IPS-20b (cell line): ENCODE measurements at regions not wholly inside any gene's neighbourhood (a gene's known extent, or its start where the extent isn't known, plus 50 kb on each side); places are given as distances from the start of the nearest gene placed in this dataset.

Source experiments
- H3K27ac ChIP-seq: one replicate; pipeline ENCODE4 v1.5.1; 2013; ENCODE audit warnings: low read length
- H3K27me3 ChIP-seq: 2 replicates; pipeline ENCODE4 v1.6.1; 2013; ENCODE audit warnings: mild to moderate bottlenecking, low read length, inconsistent platforms; ENCODE audit not compliant: insufficient read depth
- H3K36me3 ChIP-seq: 2 replicates; pipeline ENCODE4 v1.6.1; 2013; ENCODE audit warnings: low read depth, mild to moderate bottlenecking, inconsistent platforms, low read length, moderate library complexity; ENCODE audit not compliant: insufficient read depth
- H3K4me1 ChIP-seq: 2 replicates; pipeline ENCODE4 v1.6.1; 2013; ENCODE audit warnings: mild to moderate bottlenecking, control low read depth, inconsistent platforms, low read length, moderate library complexity; ENCODE audit not compliant: insufficient read depth
- H3K4me3 ChIP-seq: 2 replicates; pipeline ENCODE4 v1.5.1; 2013; ENCODE audit warnings: mild to moderate bottlenecking, low read length, inconsistent platforms
- H3K9ac ChIP-seq: 2 replicates; pipeline ENCODE4 v1.6.1; 2013; ENCODE audit warnings: low read depth, mild to moderate bottlenecking, inconsistent platforms, low read length, moderate library complexity
- H3K9me3 ChIP-seq: 2 replicates; pipeline ENCODE4 v1.6.1; 2013; ENCODE audit warnings: mild to moderate bottlenecking, low read depth, low read length, inconsistent platforms; ENCODE audit not compliant: insufficient read depth

- Histone ChIP-seq H3K36me3 (no peaks in the 10 kb centered on the region), H3K27ac (no peak overlapping the region), H3K9ac (no peak overlapping the region), H3K4me3 (no peak overlapping the region), H3K4me1 (no peaks in the 10 kb centered on the region), H3K9me3 (no peaks in the 10 kb centered on the region), H3K27me3 (no peaks in the 10 kb centered on the region)
These were observed 107.6 kb upstream of the ZBTB20 start for GRCh38 chr3:115254492-115255196.

GRCh38 chr3:115255197-115255585 is 108.1 kb upstream of the ZBTB20 start:
- Histone ChIP-seq H3K27me3 (no peaks in the 10 kb centered on the region), H3K9ac (no peak overlapping the region), H3K4me3 (no peak overlapping the region), H3K4me1 (no peaks in the 10 kb centered on the region), H3K27ac (no peak overlapping the region), H3K9me3 (no peaks in the 10 kb centered on the region), H3K36me3 (no peaks in the 10 kb centered on the region)

- H3K4me1 ChIP-seq: no peaks in the 10 kb centered on the region
- no peaks in the 10 kb centered on the region for H3K36me3 ChIP-seq
- no peak overlapping the region for H3K27ac ChIP-seq
- no peak overlapping the region for H3K4me3 ChIP-seq
- no peak overlapping the region for H3K9ac ChIP-seq
- H3K27me3 ChIP-seq: no peaks in the 10 kb centered on the region
- no peaks in the 10 kb centered on the region for H3K9me3 ChIP-seq
These were observed 123.8 kb upstream of the ZBTB20 start for GRCh38 chr3:115270849-115271248.

- Histone ChIP-seq H3K9ac (no peak overlapping the region), H3K4me3 (no peak overlapping the region)
These were observed 125.1 kb upstream of the ZBTB20 start for GRCh38 chr3:115272036-115272824.

GRCh38 chr3:115275896-115276295 is 128.8 kb upstream of the ZBTB20 start:
- H3K36me3 ChIP-seq: no peaks in the 10 kb centered on the region
- no peak overlapping the region for H3K27ac ChIP-seq
- H3K27me3 ChIP-seq: no peaks in the 10 kb centered on the region
- no peaks in the 10 kb centered on the region for H3K4me1 ChIP-seq
- H3K9ac ChIP-seq: no peak overlapping the region
- no peaks in the 10 kb centered on the region for H3K9me3 ChIP-seq
- H3K4me3 ChIP-seq: no peak overlapping the region

More at GRCh38 chr3:115272036-115272824, 125.1 kb upstream of the ZBTB20 start:
- H3K36me3 ChIP-seq: no peaks in the 10 kb centered on the region
- H3K9me3 ChIP-seq: no peaks in the 10 kb centered on the region
- H3K4me1 ChIP-seq: no peaks in the 10 kb centered on the region
- no peaks in the 10 kb centered on the region for H3K27me3 ChIP-seq
- no peak overlapping the region for H3K27ac ChIP-seq

GRCh38 chr3:115279939-115280338 is 132.9 kb upstream of the ZBTB20 start:
- no peaks in the 10 kb centered on the region for H3K4me1 ChIP-seq
- no peak overlapping the region for H3K9ac ChIP-seq
- no peaks in the 10 kb centered on the region for H3K9me3 ChIP-seq
- no peak overlapping the region for H3K27ac ChIP-seq
- H3K27me3 ChIP-seq: no peaks in the 10 kb centered on the region
- no peaks in the 10 kb centered on the region for H3K36me3 ChIP-seq
- H3K4me3 ChIP-seq: no peak overlapping the region

GRCh38 chr3:115280506-115280905 is 133.4 kb upstream of the ZBTB20 start:
- no peak overlapping the region for H3K4me3 ChIP-seq
- H3K9me3 ChIP-seq: no peaks in the 10 kb centered on the region
- H3K27me3 ChIP-seq: no peaks in the 10 kb centered on the region
- no peak overlapping the region for H3K9ac ChIP-seq
- H3K4me1 ChIP-seq: no peaks in the 10 kb centered on the region
- H3K36me3 ChIP-seq: no peaks in the 10 kb centered on the region
- H3K27ac ChIP-seq: no peak overlapping the region

- H3K9ac ChIP-seq: no peak overlapping the region
- H3K4me1 ChIP-seq: no peaks in the 10 kb centered on the region
- H3K36me3 ChIP-seq: no peaks in the 10 kb centered on the region
- H3K27ac ChIP-seq: no peak overlapping the region
- H3K4me3 ChIP-seq: no peak overlapping the region
- no peaks in the 10 kb centered on the region for H3K9me3 ChIP-seq
- H3K27me3 ChIP-seq: no peaks in the 10 kb centered on the region
These were observed 134.9 kb upstream of the ZBTB20 start for GRCh38 chr3:115281697-115282675.

GRCh38 chr3:115284980-115285379 is 137.9 kb upstream of the ZBTB20 start:
- Histone ChIP-seq H3K4me1 (no peaks in the 10 kb centered on the region), H3K27me3 (no peaks in the 10 kb centered on the region), H3K9ac (no peak overlapping the region), H3K4me3 (no peak overlapping the region), H3K36me3 (no peaks in the 10 kb centered on the region), H3K9me3 (no peaks in the 10 kb centered on the region), H3K27ac (no peak overlapping the region)

GRCh38 chr3:115286529-115287197 is 139.6 kb upstream of the ZBTB20 start:
- no peaks in the 10 kb centered on the region for H3K4me1 ChIP-seq
- H3K9ac ChIP-seq: no peak overlapping the region
- no peaks in the 10 kb centered on the region for H3K9me3 ChIP-seq
- no peaks in the 10 kb centered on the region for H3K27me3 ChIP-seq
- H3K36me3 ChIP-seq: no peaks in the 10 kb centered on the region
- no peak overlapping the region for H3K27ac ChIP-seq
- no peak overlapping the region for H3K4me3 ChIP-seq

GRCh38 chr3:115287198-115287597 is 140.1 kb upstream of the ZBTB20 start:
- no peaks in the 10 kb centered on the region for H3K9me3 ChIP-seq
- no peak overlapping the region for H3K9ac ChIP-seq
- no peak overlapping the region for H3K27ac ChIP-seq
- no peaks in the 10 kb centered on the region for H3K4me1 ChIP-seq
- H3K36me3 ChIP-seq: no peaks in the 10 kb centered on the region
- H3K4me3 ChIP-seq: no peak overlapping the region
- no peaks in the 10 kb centered on the region for H3K27me3 ChIP-seq
